HPDE6-E6E7 (cell line): ENCODE measurements at regions not wholly inside any gene's neighbourhood (a gene's known extent, or its start where the extent isn't known, plus 50 kb on each side); places are given as distances from the start of the nearest gene placed in this dataset.

Experiments used
- DNase-seq: peaks from one replicate; pipeline ENCODE4 v3.0.0; 2011; ENCODE audit warnings: missing footprints; ENCODE audit errors: extremely low spot score

- no peak for DNase-seq
Measured at GRCh38 chr1:63038586-63038985, 254.7 kb downstream of the ATG4C start.

DNA sequence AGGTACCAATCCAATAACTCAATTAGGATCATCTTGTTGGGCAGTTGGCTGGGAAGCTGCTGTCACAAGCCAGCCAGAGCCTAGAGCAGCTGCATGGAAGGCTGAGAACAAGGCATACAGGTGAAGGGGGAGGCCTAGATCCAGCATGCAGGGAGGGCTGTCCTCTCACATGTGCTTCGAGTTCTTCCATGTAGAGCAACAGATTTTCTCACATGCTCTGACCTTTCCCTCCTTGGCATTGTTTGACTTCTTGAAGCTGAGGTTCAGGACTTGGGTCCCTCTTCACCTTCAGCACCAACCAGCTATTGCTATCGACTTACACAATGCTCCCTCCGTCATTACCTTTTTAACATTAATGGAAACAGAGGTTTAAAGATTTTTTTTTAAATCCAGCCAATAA lies 257.7 kb downstream of the ATG4C start:
- DNase-seq: no peak

DNA sequence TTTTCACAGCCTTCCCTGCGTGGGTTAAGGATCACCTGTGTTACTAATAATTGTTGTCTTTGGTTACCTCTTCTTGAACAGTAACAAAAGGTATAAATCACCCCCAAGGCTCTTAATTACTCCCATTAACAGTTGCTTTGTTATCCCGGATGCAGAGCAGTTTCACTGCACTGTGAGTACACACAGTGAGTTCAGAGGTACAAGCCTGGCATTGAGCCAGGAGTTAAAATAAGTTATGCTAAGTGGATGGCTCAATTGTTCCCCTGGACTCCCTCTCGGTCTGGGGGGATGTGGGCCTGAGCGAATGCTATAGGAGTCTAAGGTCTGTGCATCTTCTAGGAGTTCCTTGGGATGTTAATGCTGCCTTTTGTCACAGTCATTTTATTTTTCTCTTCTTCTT lies 258.3 kb downstream of the ATG4C start:
- DNase-seq: no peak

- no peak for DNase-seq
Measured at GRCh38 chr1:63046539-63046938, 262.6 kb downstream of the ATG4C start.

DNA sequence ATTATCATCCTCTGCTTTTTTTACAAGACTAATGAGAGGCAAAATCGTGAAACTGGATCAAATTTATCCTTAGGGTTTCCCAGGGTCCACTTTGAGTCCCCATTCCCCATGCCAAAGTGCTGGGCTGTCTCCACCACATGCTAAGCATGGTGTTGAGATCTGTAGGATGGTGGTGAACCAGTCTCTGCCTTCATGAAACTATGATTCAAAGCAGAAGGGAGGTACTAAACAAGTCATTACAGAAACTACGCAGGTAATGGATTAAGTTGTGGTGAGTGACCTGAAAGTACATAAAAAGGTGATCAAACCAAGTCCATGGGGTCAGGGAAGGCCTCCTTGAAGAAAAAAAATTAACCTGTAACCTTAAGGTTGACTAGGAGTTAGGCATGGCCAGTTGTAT lies 265.2 kb downstream of the ATG4C start:
- no peak for DNase-seq

DNA sequence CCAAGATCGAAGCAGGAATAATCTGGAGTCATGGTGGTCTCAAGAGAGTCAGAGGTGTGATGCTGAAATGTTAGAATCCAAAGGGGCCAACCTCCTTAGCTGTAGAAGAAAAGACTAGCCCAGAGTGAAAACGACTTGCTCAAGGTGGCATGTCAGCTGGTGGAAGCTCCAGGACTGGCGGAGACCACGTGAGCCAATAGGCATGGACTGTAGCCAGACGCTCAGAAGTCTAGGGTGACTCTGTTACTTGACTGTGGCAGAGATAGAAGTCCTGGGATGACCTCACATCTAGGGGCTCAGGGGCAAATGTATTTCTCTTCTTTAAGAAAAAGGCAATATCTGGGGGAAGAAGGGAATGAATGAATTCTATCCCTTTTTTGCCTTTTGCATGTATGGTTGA lies 267.4 kb downstream of the ATG4C start:
- DNase-seq: no peak

DNA sequence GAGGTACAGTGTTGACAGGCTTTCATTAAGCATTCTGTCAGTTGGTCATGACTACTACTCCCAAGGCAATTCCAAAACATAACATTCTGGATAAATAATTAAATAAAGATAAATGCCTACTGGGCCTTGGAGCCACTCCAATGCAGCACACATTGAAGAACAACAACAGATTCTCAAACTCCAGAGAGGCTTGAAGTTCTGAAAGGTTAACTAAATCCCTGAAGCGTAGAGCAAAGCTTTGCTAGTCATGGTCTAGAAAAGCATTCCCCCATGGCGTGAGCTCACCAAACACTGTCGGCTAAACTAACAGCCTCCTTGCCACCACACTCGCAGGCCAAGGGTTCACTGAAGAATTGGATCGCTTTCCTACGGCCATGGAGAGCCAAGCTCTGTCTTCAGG lies 268.0 kb downstream of the ATG4C start:
- no peak for DNase-seq

GRCh38 chr1:63054184-63054583 lies 268.2 kb upstream of the FOXD3 start:
- no peak for DNase-seq

DNA sequence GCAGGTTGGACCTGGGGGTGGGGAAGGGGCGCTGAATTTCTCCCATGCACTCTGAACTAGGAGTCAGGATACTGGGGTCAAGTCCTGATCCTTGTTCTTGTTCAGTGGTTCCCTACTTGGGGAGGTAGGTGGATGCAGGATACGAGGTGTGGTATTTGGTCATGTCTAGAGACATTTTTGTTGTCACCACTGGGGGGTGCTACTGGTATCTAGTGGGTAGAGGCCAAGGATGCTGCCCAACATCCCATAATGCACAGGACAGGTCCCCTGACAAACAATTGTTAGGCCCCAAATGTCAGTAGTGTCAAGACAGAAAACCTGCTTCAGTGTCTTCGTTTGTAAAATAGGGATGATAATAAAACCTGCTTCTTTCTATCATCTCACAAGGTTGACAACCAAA lies 259.0 kb upstream of the FOXD3 start:
- DNase-seq: no peak

- DNase-seq: no peak
Measured at GRCh38 chr1:63064135-63064534, 258.2 kb upstream of the FOXD3 start.

DNA sequence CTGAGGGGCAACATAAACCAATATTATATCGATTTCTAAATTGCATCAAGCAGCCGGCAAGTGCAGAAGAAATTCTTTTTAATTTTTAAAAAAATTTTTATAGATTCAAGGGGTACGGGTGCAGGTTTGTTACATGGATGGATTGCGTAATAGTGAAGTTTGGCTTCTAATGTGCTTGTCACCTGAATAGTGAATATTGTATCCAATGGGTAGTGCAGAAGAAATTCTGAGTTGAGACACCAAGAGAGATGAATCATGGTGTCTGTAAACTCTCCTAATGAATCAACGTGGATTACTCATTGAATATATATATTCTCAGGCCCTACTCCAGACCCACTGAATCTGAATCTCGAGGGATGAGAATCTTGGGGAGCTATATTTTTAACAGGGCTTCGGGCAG lies 253.7 kb upstream of the FOXD3 start:
- no peak for DNase-seq

- no peak for DNase-seq
Measured at GRCh38 chr1:63069214-63069613, 253.2 kb upstream of the FOXD3 start.

DNA sequence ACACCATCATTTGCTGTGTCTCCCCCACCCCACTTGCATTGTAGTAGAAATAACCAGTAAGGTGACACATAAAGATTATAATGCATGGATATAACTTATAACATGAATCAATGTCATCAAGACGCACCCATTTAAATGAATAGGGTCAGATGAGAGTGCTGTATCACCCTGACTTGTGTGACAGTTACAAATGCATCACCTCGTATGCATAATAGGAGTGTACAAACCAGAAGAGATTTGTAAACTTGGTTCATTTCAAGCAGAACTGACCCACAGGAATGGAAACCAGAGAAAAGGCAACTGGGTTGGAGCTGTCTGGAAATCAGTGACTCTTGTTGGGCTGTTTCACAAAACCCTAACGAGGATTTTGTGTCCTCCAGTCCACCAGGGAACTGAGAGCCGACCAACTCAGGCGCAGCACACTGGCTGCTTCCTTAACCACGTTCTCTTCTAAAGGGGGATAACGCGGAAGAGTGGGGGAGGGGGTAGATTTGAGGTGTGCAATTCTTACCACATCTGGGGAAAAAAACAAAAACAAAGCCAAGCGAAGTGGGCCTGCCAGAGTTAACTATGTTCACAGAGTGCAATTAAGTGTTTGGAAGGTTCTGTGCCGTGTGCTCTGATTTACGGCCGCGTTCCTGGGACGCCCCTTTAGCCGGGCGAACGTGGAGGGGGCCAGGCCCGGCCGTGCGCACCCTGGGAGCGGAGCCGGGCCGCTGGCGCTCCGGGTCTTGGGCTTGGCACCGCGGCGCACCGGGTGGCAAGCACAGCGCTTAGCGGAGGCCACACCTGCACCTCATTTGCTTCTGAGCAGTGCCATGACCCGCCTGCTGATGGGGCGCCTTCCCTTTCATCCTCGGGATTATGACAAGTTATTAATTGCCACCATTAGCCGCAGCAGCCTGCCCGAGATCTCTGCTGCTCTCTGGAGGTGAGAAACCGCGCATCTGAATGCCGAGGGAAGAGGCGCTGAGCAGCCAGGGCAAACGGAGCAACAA lies 248.8 kb upstream of the FOXD3 start:
- DNase-seq: no peak

GRCh38 chr1:63074321-63074720 lies 248.0 kb upstream of the FOXD3 start:
- no peak for DNase-seq

- DNase-seq: no peak
Measured at GRCh38 chr1:63082766-63083165, 239.6 kb upstream of the FOXD3 start.

DNA sequence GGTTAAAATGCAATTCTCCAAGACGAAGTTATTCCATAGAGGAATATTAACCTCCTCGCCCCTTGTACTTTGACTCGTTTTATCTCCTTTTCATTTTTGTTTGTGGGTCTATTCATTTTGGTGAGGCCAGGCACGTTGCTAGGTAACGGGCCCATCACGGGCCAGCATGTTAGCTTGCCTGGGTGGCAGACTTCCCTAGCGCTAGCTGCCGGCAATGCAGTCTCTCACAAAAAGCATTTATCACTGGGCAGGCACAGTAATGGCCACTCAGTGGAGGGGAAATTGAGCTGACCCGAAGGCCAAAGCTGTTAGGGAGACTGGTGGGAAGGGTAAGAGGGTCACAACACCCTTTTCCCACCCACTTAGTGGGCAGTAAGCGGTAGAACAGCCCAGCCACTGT lies 234.4 kb upstream of the FOXD3 start:
- no peak for DNase-seq

GRCh38 chr1:63099188-63099587 lies 223.2 kb upstream of the FOXD3 start:
- DNase-seq: no peak

- DNase-seq: no peak
Measured at GRCh38 chr1:63101336-63101735, 221.0 kb upstream of the FOXD3 start.

DNA sequence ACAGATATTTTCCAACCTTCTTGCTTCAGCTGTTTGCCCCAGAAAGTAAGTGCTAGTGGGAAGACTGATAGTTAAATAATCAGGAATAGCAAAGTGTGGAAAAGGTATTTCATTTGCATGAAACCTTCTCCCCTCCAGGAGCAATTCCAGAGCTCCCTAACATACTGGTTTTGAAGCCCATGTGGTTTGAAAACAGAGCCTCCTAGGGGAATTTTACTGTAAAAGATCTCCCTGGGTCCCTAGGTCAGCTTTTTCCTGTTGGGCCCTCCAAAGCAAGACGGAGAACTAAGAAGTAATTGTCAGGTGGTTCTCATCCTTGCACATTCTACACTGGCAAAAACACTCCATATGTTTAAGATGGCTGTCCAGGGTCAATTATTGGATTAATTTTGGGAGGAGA lies 218.7 kb upstream of the FOXD3 start:
- no peak for DNase-seq

- no peak for DNase-seq
Measured at GRCh38 chr1:63107066-63107465, 215.3 kb upstream of the FOXD3 start.

- DNase-seq: no peak
Measured at GRCh38 chr1:63108206-63108605, 214.2 kb upstream of the FOXD3 start.

DNA sequence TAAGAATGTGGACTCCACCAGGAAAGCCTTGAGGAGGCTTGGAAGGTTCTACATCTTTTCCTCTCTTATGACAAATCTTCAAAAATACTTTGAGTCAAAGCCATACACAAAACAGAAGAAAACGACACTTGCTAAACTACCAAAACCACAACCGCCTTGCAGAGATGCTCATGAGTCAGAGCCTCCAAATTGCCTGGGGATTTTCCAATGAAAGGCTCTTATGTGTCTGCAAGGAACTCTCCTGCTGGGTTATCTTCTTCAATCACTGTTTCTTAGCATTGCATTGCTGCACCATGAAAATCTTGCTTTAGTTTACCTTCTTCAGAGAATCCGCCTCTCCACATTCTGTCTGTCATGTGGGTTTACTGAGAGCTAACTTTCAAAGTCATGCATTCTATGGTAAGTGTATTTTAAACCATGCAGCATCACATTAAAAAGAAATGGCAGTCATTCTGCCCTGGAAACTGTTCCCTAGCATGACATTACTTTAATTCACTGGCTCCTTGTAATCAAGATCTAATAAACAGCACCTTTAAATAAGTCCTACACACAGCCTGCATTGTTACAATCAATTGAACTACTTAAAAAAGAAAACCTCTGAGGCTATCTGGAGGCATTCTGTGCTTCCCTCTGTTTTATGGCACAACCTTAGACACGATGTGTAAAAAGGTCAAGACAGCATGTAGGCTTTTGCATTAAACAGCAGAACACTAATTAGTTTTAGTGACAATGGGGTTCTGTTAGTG lies 210.0 kb upstream of the FOXD3 start:
- DNase-seq: no peak

DNA sequence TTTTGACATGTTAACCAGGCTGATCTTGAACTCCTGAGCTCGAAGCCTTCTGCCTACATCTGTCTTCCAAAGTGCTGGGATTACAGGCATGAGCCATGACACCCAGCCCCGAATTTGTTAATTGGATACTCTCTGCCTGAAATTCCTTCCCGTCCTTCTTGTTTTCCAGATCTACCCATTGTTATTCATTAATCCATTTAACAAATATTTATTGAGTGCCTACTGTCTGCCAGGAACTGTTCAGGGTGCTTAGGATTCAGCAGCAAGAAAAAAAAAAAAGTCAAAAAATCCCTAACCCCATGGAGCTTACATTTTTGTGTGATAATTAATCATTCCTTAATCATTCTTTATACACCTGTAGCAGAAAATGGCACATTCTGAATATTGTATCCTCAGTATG lies 206.8 kb upstream of the FOXD3 start:
- DNase-seq: no peak
